NCI-H526 (cell line): ENCODE measurements at regions not wholly inside any gene's neighbourhood (a gene's known extent, or its start where the extent isn't known, plus 50 kb on each side); places are given as distances from the start of the nearest gene placed in this dataset.
"Not testable (repeated sequence)": the region's sequence is repeated elsewhere in the genome, so short reads cannot be mapped to it uniquely, and the experiment has no call there.

ENCODE experiments used
- DNase-seq, 2 experiments: peaks; one replicate each; lab custom pipeline; 2025; lab: John Stamatoyannopoulos, UW

- DNase-seq, result no peak
Measured at GRCh38 chr10:125605167-125605566, 77.8 kb downstream of the TEX36 start.

- no peak for DNase-seq
Measured at GRCh38 chr10:125602825-125603224, 80.1 kb downstream of the TEX36 start.

- DNase-seq, result no peak
Measured at GRCh38 chr10:125599194-125599593, 83.8 kb downstream of the TEX36 start.

DNA sequence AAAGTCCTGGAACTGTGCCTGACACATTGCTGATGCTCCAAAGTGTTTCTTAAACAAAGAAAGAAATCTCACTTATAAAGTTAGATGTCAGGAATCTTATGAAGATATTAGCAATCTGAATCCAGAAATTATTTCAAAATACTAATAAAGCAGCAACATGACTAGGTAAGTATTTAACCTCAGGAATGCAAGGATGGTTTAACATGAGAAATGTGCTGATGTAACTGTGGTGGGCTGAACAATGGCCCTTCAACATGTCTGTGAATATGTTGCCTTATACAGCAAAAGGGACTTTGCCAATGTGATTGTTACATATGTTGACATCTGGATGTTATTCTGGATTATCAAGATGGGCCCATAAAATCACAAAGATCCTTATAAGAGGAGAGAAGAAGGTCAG is 87.1 kb downstream of the TEX36 start:
- DNase-seq, result no peak

- no peak for DNase-seq
Measured at GRCh38 chr10:125593644-125594043, 89.3 kb downstream of the TEX36 start.

- DNase-seq, result no peak
Measured at GRCh38 chr10:125592897-125593296, 90.1 kb downstream of the TEX36 start.

- no peak for DNase-seq
Measured at GRCh38 chr10:125591886-125592285, 91.1 kb downstream of the TEX36 start.

- DNase-seq, result not testable (repeated sequence)
Measured at GRCh38 chr10:125588738-125589137, 94.2 kb downstream of the TEX36 start.

DNA sequence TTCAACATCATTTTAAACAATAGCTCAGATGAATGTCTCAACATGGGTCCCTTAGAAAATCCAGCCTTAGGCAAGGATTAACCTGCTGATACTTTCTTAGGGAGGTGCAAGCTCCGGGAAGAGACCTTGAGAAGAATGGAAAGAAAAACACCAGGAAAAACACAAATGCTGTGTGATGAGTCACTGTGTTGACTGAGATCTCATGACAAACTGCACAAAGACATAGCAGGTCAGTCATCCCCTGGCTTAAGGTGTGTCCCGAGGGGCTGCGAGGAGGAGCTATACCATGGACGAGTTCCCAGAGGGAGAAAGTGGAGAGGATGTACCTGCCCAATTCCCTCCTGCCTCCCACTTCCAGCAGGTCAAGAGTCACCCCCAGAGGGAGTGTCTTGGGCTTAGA is 98.0 kb downstream of the TEX36 start:
- no peak for DNase-seq

- DNase-seq, result no peak
Measured at GRCh38 chr10:125578658-125579315, 104.2 kb downstream of the TEX36 start.

DNA sequence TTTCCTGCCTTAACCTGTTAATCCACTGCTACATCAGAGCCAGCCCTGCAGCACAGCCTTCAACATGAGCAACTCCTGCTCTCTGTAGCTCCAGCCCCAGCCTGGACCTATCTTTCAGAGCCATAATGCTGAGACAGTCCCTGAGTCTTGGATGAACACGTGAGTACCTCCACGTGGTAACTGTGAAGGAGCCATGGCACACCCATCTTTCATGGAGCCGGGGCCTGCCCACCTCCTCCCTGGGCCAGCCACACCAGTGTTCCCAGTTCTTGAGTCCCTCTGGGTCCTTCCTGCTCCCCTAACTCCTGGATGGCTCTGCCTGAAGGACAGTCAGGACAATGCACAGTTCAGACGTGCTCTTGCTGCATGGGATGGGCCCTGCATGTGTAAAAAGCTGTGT is 107.1 kb downstream of the TEX36 start:
- no peak for DNase-seq

DNA sequence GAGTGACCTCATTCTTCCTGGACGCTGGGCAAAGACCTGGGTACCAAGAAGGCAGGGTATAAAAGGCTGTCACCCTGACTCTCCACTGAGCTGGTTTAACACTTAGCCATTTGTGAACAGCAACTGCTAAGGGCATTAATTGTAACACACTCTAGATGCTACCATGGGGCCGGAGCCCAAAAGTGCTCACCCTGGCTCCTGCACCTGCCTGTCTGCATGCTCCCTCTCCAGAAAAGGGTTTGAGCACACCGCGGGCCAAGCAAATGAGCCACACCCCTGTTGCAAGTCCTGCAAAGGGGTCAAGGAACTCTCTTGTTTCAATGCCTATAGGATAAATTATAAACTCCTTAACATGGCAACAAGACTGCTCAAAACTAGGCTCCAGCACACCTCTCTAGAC is 114.8 kb downstream of the TEX36 start:
- no peak for DNase-seq

DNA sequence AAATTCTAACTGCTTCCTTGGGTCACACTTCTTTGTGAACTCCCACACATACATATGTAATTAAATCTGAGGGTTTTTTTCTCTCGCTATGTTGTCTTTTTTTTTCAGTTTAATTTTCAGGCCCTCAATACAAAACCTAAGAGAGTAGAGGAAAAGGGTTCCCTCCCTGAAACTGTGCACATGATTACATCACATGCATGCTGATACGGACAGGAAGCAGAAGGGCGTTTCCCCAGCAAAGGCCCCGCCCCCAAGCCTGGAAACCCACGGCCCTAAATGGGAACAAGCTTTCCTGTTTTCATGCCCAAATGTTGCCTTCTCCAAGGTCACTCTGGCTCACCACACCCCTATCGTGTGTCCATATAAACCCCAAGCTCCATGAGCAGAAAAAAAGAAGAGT is 115.4 kb downstream of the TEX36 start:
- DNase-seq, result no peak

- no peak for DNase-seq
Measured at GRCh38 chr10:125565046-125565445, 117.9 kb downstream of the TEX36 start.

DNA sequence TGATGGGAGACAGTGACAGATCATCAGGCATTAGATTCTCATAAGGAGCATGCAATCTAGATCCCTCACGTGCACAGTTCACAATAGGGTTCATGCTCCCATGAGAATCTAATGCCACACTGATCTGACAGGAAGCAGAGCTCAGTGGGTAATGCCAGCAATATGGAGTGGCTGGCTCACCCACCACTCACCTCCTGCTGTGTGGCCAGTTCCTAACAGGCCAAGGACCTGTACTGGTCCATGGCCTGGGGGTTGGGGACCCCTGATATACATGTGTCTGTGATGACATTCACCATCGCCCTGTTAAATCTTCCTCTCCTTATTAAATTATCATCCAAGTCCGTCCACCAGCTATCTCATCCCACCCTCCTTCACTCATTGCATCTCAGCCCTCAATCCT is 118.4 kb downstream of the TEX36 start:
- DNase-seq, result no peak

- no peak for DNase-seq
Measured at GRCh38 chr10:125562737-125563136, 120.2 kb downstream of the TEX36 start.

DNA sequence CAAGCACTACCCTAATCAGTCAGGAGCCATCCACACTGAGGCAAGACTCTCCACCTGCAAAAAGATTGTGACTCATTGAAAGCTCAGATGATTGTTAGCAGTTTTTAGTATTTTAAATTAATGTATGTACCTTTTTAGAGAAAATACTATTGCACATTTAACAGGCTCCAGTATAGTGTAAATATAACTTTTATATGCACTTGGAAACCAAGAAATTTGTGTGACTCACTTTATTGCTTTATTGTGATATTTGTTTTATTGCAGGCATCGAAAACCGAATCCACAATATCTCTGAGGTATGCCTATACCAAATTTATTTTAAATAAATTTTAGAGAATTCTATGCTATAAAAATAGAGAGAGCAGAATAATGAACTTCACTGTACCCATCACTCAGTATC is 122.0 kb downstream of the TEX36 start:
- no peak for DNase-seq

DNA sequence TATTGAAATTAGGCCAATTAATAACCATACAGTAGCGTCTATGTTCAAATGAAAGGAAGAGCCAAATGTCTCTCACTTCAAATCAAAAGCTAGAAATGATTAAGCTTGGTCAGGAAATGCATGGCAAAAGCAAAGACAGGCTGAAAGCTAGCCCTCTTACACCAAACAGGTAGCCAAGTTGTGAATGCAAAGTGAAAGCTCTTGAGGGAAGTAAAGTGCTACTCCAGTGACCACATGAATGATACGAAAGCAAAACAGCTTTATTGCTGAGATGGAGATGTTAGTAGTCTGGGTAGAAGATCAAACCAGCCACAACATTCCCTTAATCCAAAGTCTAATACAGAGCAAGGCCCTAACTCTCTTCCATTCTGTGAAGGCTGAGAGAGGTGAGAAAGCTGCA is 123.8 kb downstream of the TEX36 start:
- DNase-seq, result no peak

GRCh38 chr10:125557801-125558505 is 125.0 kb downstream of the TEX36 start:
- no peak for DNase-seq

DNA sequence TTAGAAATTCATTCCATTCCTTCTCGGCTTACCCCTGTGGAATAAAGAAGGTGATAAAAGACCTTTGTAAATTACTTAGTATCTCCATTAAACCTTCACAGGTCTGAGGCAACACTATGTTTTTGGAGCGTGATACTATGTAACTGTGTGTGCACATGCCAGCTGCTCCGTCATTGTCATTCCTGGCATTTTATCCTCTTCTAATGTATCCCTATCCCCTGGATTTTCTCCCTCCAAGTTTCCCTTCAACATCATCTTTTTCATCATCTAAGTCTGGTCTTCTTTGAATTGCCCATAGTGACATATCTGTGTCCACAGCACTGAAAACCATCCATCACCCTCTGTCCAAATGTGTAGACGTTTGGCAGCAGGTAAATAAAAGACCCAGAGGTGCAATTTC is 125.7 kb downstream of the TEX36 start:
- no peak for DNase-seq

- no peak for DNase-seq
Measured at GRCh38 chr10:125556882-125557281, 126.1 kb downstream of the TEX36 start.

GRCh38 chr10:125555743-125556142 is 127.2 kb downstream of the TEX36 start:
- DNase-seq, result no peak

- no peak for DNase-seq
Measured at GRCh38 chr10:125555267-125555666, 127.7 kb downstream of the TEX36 start.

GRCh38 chr10:125554753-125555152 is 128.2 kb downstream of the TEX36 start:
- DNase-seq, result no peak
